AG04450 (cell line): ENCODE measurements at regions not wholly inside any gene's neighbourhood (a gene's known extent, or its start where the extent isn't known, plus 50 kb on each side); places are given as distances from the start of the nearest gene placed in this dataset.
"Not testable (repeated sequence)": the region's sequence is repeated elsewhere in the genome, so short reads cannot be mapped to it uniquely, and the experiment has no call there.

Experiments
- CTCF ChIA-PET: fragments of 300-600, 350-600 bp; formaldehyde crosslinking; extraction: SDS; loops from one replicate; lab custom pipeline; 2022; ENCODE audit warnings: antibody characterized with exemption, inconsistent platforms; lab: Charles Lee
- POLR2A ChIA-PET: fragments of 350-600 bp; formaldehyde crosslinking; extraction: SDS; loops from one replicate; lab custom pipeline; 2021; ENCODE audit warnings: antibody characterized with exemption, inconsistent platforms; lab: Yijun Ruan, JAX
- DNase-seq: peaks from one replicate; pipeline ENCODE4 v3.0.0-alpha.2; 2011; ENCODE audit warnings: low read depth, low spot score
- H3K27ac ChIP-seq: one replicate; pipeline ENCODE4 v1.5.1; 2012; ENCODE audit warnings: low read depth, low read length, control low read depth
- H3K27me3 ChIP-seq: one replicate; pipeline ENCODE4 v1.6.0; 2012; ENCODE audit warnings: low read length; ENCODE audit not compliant: control insufficient read depth, insufficient read depth
- H3K4me3 ChIP-seq: 2 replicates; pipeline ENCODE4 v1.5.1; 2011; ENCODE audit warnings: mild to moderate bottlenecking, low read depth, low read length, control low read depth
- H3K9me3 ChIP-seq: 2 replicates; pipeline ENCODE4 v1.5.1; 2012; ENCODE audit warnings: low read length; ENCODE audit not compliant: control insufficient read depth, insufficient read depth
- CTCF ChIP-seq: IDR thresholded peaks from 2 replicates; pipeline ENCODE4 v1.5.1; 2011; ENCODE audit warnings: low read depth, low read length, control low read depth, inconsistent platforms

DNA sequence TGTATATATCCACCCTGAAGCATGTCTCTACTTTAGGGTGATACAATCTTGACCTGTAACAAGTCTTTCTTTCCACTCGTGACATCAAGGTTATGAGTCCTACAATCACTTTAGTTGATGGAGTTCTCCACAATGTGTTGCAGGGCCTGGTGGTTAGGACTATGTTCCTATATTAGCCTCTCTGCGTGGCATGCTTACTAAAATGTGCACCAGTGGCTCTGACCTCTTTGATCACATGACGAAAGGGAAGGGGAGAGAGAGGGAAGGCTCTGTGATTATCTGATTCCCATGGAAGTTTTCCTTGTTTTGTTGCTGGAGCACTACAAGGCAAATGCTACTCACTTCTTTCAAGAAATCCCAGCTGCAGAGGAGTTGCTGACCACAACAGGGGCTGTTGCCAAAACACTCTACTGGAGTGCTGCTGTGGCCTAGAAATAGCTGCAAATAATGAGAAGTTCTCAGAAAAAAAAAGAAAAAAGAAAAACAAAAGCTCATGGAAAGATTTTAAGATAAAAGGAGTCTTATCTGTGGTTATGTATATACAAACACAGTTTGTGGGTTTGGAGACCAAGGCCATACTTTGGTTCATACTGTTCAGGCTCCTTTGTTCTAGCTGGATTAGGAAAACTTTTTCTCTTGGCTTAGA lies 272.8 kb upstream of the MMADHC start:
- H3K27ac ChIP-seq = no peak overlapping the region
- H3K27me3 ChIP-seq = no peaks in the 10 kb centered on the region
- POLR2A ChIA-PET = no interaction called here

DNA sequence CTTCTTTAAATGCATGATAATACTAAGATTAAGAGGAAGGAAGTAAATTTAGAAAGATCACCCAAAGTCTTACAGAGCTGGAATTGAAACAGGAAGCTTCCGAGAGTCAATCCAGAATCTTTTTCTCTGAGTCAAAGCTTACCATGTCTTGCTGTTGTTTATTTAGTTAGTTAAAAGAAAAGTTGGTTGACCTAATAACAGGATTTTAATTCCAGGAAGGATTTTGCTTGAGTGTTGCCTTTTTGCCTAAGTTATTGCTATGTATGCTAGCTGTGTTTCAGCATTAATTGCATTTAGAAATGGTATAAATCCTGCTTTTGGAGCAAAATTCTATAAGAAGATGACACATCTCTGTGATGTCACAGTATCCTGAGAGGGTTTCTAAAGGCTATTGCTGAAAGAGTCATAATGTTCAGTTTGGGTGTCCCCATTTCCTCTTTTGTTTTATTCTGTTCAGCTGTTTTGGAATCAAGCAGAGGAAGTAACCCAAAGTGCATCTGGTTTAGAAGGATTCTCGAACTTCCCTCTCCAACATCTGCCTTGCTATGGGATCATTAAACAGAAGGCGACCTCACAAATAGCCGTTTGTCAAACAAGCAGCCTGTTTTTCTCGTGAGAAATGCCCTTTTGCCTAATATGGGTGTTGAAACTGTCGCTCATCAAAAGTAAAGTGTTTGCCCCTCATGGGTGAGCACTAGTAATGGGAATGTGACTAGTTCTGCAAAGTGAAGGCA lies 271.5 kb upstream of the MMADHC start:
- Histone ChIP-seq H3K4me3 (no peak overlapping the region), H3K9me3 (no peaks in the 10 kb centered on the region), H3K27ac (peak overlapping the region; percentile 31), H3K27me3 (no peaks in the 10 kb centered on the region)
- TF ChIP-seq CTCF = no peak
- ChIA-PET POLR2A (interaction anchor here (0.6 to 0.8 kb wide), 2 partner anchors 211 to 1052 kb away, joined by 3 read pairs; no protein-coding TSS in a partner anchor), CTCF (interaction anchor here (0.6 to 1.6 kb wide), 4 partner anchors 9 to 264 kb away, joined by 3 to 4 read pairs (median 4); no protein-coding TSS in a partner anchor)
- DNase-seq = no peak

More for the DNA sequence above, 272.8 kb upstream of the MMADHC start:
- TF ChIP-seq CTCF = no peak
- H3K4me3 ChIP-seq = no peak overlapping the region
- no peaks in the 10 kb centered on the region for H3K9me3 ChIP-seq
- peak; percentile 69 for DNase-seq
- CTCF ChIA-PET = no interaction called here

DNA sequence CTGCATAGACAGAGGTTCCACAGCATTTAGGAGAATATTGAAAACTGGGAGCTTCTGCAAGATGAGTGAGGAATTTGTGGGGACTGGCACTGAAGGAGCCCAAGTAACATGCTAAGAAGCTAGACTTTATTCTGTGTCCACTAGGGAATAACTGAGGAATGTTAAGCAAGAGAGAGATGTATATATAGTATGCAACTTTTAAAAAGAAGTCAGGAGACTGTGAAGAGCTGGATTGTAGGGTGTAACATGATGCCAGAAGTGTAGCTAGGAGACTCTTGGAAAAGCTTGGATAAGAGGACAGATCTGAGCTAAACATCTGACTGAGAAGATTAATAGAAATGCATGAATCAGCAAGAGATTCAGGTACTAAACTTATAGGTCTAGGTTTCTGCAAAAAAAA lies 270.6 kb upstream of the MMADHC start:
- ChIA-PET CTCF (interaction anchor here (0.6 to 1.6 kb wide), 4 partner anchors 8 to 263 kb away, joined by 3 to 4 read pairs (median 4); no protein-coding TSS in a partner anchor), POLR2A (interaction anchor here (0.6 to 0.8 kb wide), 2 partner anchors 210 to 1053 kb away, joined by 3 read pairs; no protein-coding TSS in a partner anchor)
- no peak for TF ChIP-seq CTCF
- H3K27me3 ChIP-seq = no peaks in the 10 kb centered on the region
- no peak overlapping the region for H3K4me3 ChIP-seq
- no peaks in the 10 kb centered on the region for H3K9me3 ChIP-seq
- no peak for DNase-seq
- peak overlapping the region; percentile 48 for H3K27ac ChIP-seq

DNA sequence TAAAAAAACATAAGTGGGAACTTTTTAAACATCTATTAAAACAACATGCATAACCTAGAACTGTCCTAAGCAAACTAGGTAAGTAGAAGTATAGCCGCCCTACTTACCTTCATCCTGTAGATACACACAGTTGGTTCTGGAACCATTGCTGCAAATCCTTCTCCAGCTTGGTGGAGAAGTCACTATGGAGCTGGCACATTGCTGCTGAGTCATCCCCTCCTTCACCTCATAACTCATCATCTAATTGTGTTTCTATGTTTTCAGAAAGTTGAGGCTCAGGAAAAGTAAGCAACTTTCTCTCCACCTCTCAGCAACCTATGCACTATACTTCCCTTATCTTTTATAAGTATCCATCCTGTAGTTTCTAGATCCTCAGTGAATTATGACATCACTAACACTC lies 269.8 kb upstream of the MMADHC start:
- CTCF ChIA-PET = interaction anchor here (1.6 kb wide), 1 partner anchor 262 kb away, joined by 4 read pairs; no protein-coding TSS in a partner anchor
- H3K27ac ChIP-seq = no peak overlapping the region
- POLR2A ChIA-PET = no interaction called here
- H3K27me3 ChIP-seq = no peaks in the 10 kb centered on the region
- no peak for TF ChIP-seq CTCF
- DNase-seq = no peak
- H3K9me3 ChIP-seq = no peaks in the 10 kb centered on the region
- H3K4me3 ChIP-seq = no peak overlapping the region

DNA sequence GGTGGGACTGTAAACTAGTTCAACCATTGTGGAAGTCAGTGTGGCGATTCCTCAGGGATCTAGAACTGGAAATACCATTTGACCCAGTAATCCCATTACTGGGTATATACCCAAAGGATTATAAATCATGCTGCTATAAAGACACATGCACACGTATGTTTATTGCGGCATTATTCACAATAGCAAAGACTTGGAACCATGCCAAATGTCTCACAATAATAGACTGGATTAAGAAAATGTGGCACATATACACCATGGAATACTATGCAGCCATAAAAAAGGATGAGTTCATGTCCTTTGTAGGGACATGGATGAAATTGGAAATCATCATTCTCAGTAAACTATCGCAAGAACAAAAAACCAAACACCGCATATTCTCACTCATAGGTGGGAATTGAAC lies 268.3 kb upstream of the MMADHC start:
- POLR2A ChIA-PET, H3K27ac ChIP-seq, H3K27me3 ChIP-seq, H3K4me3 ChIP-seq, H3K9me3 ChIP-seq, DNase-seq, CTCF ChIA-PET: not testable (repeated sequence)
